22Rv1 (cell line): ENCODE measurements at regions not wholly inside any gene's neighbourhood (a gene's known extent, or its start where the extent isn't known, plus 50 kb on each side); places are given as distances from the start of the nearest gene placed in this dataset.
"Not testable (repeated sequence)": the region's sequence is repeated elsewhere in the genome, so short reads cannot be mapped to it uniquely, and the experiment has no call there.

ENCODE experiments used
- H3K27ac ChIP-seq: fragments of 450-650 bp; 2 replicates; pipeline ENCODE4 v1.5.1; 2017
- ZFX ChIP-seq: fragments of 450-650 bp; IDR thresholded peaks from 2 replicates; pipeline ENCODE4 v1.6.1; 2017; ENCODE audit warnings: antibody characterized with exemption, borderline replicate concordance
- TF ChIP-seq, protein P1 (sequence below): fragments of 450-650 bp; IDR thresholded peaks from 2 replicates; pipeline ENCODE4 v1.5.1; 2017; ENCODE audit warnings: mild to moderate bottlenecking

DNA sequence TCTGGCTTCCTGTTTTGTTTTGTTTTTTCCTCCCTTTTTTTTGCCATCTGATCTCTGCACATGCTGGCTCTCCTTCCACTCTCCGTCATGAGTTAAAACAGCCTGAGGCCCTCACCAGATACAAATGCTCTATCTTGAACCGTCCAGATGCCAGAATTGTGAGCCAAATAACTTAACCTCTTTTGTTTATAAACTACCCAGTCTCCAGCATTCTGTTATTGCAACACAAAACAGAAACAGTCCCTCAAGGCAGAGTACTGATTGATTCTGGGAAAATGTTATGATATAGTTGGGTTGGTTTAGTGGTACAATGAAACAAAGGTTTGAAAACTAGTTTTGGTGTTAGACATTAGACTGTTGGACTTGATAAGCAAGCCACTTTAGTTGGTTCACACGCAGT, 1390.0 kb upstream of the RAG2 start:
- no peak overlapping the region for H3K27ac ChIP-seq
- TF ChIP-seq, protein P1, sequence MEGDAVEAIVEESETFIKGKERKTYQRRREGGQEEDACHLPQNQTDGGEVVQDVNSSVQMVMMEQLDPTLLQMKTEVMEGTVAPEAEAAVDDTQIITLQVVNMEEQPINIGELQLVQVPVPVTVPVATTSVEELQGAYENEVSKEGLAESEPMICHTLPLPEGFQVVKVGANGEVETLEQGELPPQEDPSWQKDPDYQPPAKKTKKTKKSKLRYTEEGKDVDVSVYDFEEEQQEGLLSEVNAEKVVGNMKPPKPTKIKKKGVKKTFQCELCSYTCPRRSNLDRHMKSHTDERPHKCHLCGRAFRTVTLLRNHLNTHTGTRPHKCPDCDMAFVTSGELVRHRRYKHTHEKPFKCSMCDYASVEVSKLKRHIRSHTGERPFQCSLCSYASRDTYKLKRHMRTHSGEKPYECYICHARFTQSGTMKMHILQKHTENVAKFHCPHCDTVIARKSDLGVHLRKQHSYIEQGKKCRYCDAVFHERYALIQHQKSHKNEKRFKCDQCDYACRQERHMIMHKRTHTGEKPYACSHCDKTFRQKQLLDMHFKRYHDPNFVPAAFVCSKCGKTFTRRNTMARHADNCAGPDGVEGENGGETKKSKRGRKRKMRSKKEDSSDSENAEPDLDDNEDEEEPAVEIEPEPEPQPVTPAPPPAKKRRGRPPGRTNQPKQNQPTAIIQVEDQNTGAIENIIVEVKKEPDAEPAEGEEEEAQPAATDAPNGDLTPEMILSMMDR = no peak
- TF ChIP-seq ZFX = no peak

DNA sequence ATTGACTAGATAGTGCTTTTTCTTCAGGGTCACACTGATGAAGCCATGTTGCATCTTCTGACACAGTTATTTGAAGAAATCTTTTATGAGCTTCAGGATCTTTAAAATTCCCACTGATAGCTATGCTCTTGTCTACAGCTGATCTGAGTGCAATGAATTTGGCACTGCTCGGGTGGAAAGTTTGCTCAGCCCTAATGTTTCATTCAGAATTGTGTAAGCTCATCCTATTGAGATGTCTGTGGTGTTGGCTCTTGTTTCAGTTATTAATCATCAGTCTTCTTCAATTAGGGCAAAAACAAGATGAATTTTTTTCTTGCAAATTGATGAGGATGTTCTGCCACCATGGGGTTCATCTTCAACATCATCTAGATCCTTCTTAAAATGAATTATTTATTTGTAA, 1387.0 kb upstream of the RAG2 start:
- TF ChIP-seq, protein P1 = no peak
- no peak for TF ChIP-seq ZFX
- no peak overlapping the region for H3K27ac ChIP-seq

DNA sequence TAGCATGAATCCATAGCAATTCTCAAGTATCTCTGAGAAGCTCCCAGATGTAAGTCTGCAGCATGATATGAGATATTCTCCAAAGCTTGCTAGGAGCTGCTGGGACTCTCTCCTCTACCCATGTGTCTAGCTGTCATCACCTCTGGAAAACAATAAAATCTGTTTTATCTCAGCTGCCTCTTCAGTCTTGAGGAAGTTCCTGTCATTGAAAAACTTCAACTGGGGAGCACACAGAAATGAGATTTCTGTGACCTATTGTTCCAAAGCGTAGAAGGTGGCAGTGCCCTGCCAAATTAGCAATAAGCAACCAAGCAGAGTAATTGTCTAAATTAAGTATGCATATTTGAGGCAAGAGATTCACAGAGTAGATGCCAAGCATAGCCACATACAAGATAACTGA, 1380.6 kb upstream of the RAG2 start:
- H3K27ac ChIP-seq = no peak overlapping the region
- no peak for TF ChIP-seq ZFX
- TF ChIP-seq, protein P1 = no peak

DNA sequence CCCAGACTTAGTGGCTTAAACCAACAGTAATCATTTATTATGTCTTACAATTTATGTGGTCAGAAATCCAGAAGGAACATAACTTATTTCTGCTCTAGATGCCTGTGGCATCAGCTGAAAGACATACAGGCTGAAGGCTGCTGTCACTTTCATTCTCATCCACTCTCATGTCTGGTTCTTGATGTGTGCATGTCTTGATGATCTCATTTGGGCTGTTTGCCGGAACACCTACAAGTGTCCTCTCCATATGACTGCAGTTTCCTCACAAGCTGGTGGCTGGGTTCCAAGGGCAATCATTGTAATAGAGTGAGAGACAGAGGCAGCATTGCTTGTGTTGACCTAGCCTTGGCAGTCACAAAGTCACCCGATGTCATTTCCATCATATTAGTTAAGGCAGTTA, 1375.9 kb upstream of the RAG2 start:
- H3K27ac ChIP-seq = no peak overlapping the region
- TF ChIP-seq, protein P1 = no peak
- no peak for TF ChIP-seq ZFX

DNA sequence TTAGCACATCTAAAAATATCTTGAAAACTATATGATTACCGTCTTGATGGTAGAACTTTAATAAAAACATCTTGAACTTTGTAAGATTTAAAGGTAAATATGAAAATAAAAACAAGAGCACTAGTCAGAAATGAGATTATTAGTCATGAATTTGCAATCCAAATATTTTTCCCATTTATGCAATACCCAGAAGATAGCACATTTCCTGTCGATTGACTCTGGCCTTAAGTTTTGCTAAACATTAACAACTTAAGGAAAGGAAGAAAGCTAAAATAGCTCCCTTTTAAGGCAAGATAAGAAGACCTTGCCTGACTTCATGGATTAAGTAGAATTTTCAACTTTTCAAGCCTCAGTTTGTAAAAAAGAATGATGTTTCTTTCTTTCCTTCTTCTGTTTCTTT, 1374.7 kb upstream of the RAG2 start:
- TF ChIP-seq ZFX = no peak
- TF ChIP-seq, protein P1 = no peak
- H3K27ac ChIP-seq = no peak overlapping the region

DNA sequence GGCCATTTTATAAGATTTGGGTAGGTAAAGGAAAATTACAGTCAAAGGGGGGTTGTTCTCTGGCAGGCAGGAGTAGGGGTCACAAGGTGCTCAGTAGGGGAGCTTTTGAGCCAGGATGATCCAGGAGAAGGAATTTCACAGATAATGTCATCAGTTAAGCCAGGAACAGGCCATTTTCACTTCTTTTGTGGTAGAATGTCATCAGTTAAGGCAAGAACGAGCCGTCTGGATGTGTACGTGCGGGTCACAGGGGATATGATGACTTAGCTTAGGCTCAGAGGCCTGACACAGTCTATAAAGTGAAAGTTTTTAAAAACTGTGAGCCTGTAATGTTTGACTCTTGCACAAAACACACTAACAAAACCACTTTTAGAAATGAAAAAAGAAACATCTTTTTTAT, 1371.3 kb upstream of the RAG2 start:
- not testable (repeated sequence) for H3K27ac ChIP-seq

DNA sequence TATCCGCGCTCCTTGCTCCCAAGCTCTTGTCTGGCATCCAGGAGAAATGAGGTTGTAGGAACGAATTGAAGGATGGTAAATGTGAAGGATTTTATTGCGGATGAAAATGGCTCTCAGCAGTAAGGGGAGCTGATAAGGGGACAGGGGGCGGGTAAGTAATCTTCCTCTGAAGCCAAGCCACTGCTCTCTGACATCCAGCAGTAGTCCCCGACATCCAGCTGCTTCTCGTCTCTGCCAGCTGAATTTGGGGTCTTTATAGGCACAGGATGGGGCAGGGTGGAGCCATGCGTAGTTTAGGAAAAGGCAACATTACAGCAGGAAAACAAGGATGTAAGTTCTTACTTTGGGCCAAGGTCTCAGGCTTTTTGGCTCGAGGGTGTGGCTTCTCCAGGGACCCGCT, 1370.1 kb upstream of the RAG2 start:
- H3K27ac ChIP-seq = no peak overlapping the region
- TF ChIP-seq, protein P1 = no peak
- TF ChIP-seq ZFX = no peak

DNA sequence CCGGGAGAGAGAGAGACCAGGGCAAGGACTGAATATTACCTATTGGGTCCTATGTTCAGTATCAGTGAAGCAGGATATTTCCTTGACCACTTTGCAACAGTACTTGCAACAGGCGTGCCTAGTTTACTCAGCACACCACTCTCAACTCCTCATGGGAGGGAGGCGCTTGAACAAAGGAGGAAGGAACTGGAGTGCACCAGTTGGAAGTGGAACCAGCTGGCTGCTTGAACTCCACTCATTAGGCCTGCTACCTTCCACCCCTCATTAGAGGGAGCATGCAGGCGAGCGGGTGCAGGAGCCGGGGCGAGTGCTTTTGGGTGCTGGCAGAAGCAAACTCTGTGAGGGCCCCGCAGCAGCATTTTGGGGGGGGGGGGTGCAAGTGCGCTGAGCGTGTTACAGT, 1369.6 kb upstream of the RAG2 start:
- TF ChIP-seq, protein P1 = no peak
- TF ChIP-seq ZFX = no peak
- H3K27ac ChIP-seq = no peak overlapping the region
